ENCODE measurements at regions not wholly inside any gene's neighbourhood (a gene's known extent, or its start where the extent isn't known, plus 50 kb on each side); places are given as distances from the start of the nearest gene placed in this dataset.

DNA sequence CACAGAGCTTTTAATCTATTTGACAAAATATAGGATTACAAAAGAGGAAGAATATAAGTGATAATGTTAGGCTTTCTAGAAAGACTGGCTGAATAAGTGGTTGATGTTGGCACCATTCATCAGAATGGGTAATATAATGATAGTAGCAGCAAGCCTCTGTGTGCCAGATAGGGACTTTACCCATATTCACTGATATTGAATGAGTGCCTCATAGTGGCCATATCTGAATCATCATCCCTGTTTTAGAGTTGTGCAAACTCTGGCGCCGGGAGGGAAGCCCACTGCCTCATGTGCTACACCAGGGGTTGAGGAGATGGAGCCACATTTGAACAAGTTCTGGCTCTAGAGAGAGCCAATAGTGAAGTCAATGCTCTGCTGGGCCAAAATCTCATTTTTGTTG lies 368.7 kb upstream of the CRIM1 start (continued):
- TF ChIP-seq CHD7 (IDR thresholded peaks at IDR 0.05; ENCODE audit: insufficient replicate concordance, low read length) (no peak), TBP (IDR thresholded peaks at IDR 0.05; ENCODE audit: low read depth, low read length) (no peak), CTBP2 (IDR thresholded peaks at IDR 0.05; ENCODE audit: borderline replicate concordance, insufficient read depth, insufficient read length, low read length) (no peak), KDM4A (IDR thresholded peaks at IDR 0.05; ENCODE audit: low read depth, low read length, severe bottlenecking) (no peak), HDAC2 (IDR thresholded peaks at IDR 0.05; ENCODE audit: borderline replicate concordance in 1 of 2, low read depth in 2 of 2, low read length in 2 of 2) (no peak), CBX8 (IDR thresholded peaks at IDR 0.05; ENCODE audit: borderline replicate concordance, low read depth, low read length) (no peak), SRF (IDR thresholded peaks at IDR 0.05; ENCODE audit: low read depth, low read length) (no peak), CTCF (IDR thresholded peaks at IDR 0.05; ENCODE audit: control extremely low read depth in 1 of 3, insufficient read depth in 1 of 3, low read depth in 1 of 3, low read length in 3 of 3) (no peak), BCL11A (IDR thresholded peaks at IDR 0.05; ENCODE audit: low read depth in 2 of 2, low read length in 2 of 2) (no peak)

Data from H1 (cell line).